Fibroblast of lung (primary cell): ENCODE measurements at regions not wholly inside any gene's neighbourhood (a gene's known extent, or its start where the extent isn't known, plus 50 kb on each side); places are given as distances from the start of the nearest gene placed in this dataset.

Experiments
- CTCF ChIP-seq, 2 donors: IDR thresholded peaks in 1 of 2; conservative IDR thresholded peaks in 1 of 2; 1 replicate in 1 of 2; 2 replicates in 1 of 2; pipeline ENCODE4 v1.5.1; 2011 to 2012; ENCODE audit warnings: low read length in 2 of 2, control low read depth in 1 of 2, inconsistent platforms in 1 of 2, low read depth in 1 of 2, mild to moderate bottlenecking in 1 of 2
- EZH2 ChIP-seq: IDR thresholded peaks from 2 replicates; pipeline ENCODE4 v1.5.1; 2012; ENCODE audit warnings: low read length, control low read depth, mild to moderate bottlenecking; ENCODE audit errors: missing control alignments

DNA sequence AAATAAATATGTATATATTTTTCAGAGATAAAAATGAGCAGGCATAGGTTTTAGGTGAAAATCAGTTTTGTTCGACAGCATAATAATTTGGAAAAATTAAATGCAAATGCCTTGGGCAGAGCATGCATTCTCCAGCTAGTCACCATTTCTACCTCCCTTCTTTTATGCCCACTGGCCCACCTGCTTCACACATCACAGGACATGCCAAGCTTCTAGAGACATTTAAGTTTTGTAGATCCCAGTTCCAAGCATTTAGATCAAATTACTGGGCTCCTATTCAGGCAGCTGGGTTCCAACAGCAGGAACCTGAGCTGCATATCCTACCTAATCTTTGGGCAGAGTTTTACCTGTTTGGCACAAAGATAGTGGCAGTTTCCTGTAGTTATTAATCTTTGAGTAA is 67.6 kb upstream of the SLC38A4 start:
- TF ChIP-seq CTCF (conservative IDR thresholded peaks at IDR 0.05 in 1 of 2, IDR thresholded peaks at IDR 0.05 in 1 of 2; ENCODE audit: low read depth in 1 of 2, low read length in 2 of 2), result no peak
- no peak for TF ChIP-seq EZH2
